H1 (cell line): ENCODE measurements at regions not wholly inside any gene's neighbourhood (a gene's known extent, or its start where the extent isn't known, plus 50 kb on each side); places are given as distances from the start of the nearest gene placed in this dataset.

Experiments
- CTCF ChIA-PET: fragments of 300-600 bp; sonication (Branson Sonifier 250); formaldehyde crosslinking; loops from one replicate; lab custom pipeline; 2021; ENCODE audit not compliant: partially characterized antibody; lab: Charles Lee
- POLR2A ChIA-PET: fragments of 300-600 bp; sonication (Branson Sonifier 250); formaldehyde crosslinking; loops from one replicate; lab custom pipeline; 2021; ENCODE audit warnings: inconsistent platforms; ENCODE audit not compliant: partially characterized antibody; lab: Charles Lee
- DNase-seq, 2 experiments: peaks; one replicate each; pipeline versions ENCODE4 v3.0.0 to v3.0.0-alpha.2; 2010 to 2022; ENCODE audit warnings: low spot score in 2 of 2, low read depth in 1 of 2, mixed read lengths in 1 of 2
- FAIRE-seq: peaks from 2 replicates; lab custom pipeline; 2011; peaks lifted over from hg19 to GRCh38; lab: Jason Lieb, UNC
- H2AFZ ChIP-seq: 2 replicates; pipeline ENCODE4 v1.8.1; 2012; ENCODE audit warnings: low read length, inconsistent platforms
- H2AK5ac ChIP-seq: 2 replicates; pipeline ENCODE4 v1.6.1; 2013; ENCODE audit warnings: low read depth, low read length
- H2BK120ac ChIP-seq: replicated peaks from 2 replicates; pipeline ENCODE3; 2013; ENCODE audit warnings: low read depth, low read length, inconsistent platforms
- H2BK12ac ChIP-seq: 2 replicates; pipeline ENCODE4 v1.6.1; 2013; ENCODE audit warnings: low read depth, low read length
- H2BK15ac ChIP-seq: 2 replicates; pipeline ENCODE4 v1.6.1; 2013; ENCODE audit warnings: low read length
- H2BK20ac ChIP-seq: 2 replicates; pipeline ENCODE4 v1.6.1; 2013; ENCODE audit warnings: low read length
- H2BK5ac ChIP-seq: 2 replicates; pipeline ENCODE4 v1.6.1; 2013; ENCODE audit warnings: low read depth, low read length
- H3K14ac ChIP-seq: 2 replicates; pipeline ENCODE4 v1.6.1; 2013; ENCODE audit warnings: inconsistent platforms; ENCODE audit not compliant: insufficient read length
- H3K18ac ChIP-seq: 2 replicates; pipeline ENCODE4 v1.6.1; 2013; ENCODE audit warnings: low read length; ENCODE audit errors: extremely low read depth
- H3K23ac ChIP-seq: 2 replicates; pipeline ENCODE4 v1.6.1; 2013; ENCODE audit warnings: inconsistent platforms; ENCODE audit not compliant: insufficient read length
- H3K23me2 ChIP-seq: 2 replicates; pipeline ENCODE4 v1.6.1; 2013; ENCODE audit warnings: low read depth, low read length
- H3K27ac ChIP-seq: 2 replicates; pipeline ENCODE4 v1.6.1; 2011; ENCODE audit warnings: low read depth, low read length, inconsistent platforms
- H3K27me3 ChIP-seq, 4 experiments: replicated peaks in 1 of 4; 1 replicate in 1 of 4; 2 replicates in 3 of 4; pipeline versions ENCODE4 v1.6.1 to v1.8.1; 2011 to 2013; ENCODE audit warnings: low read length in 3 of 4, mild to moderate bottlenecking in 3 of 4, inconsistent platforms in 2 of 4, mixed read lengths in 2 of 4, moderate library complexity in 1 of 4; ENCODE audit not compliant: control insufficient read depth in 3 of 4, insufficient read depth in 3 of 4; ENCODE audit errors: extremely low read depth in 1 of 4
- H3K36me3 ChIP-seq, 4 experiments: 2 replicates each; pipeline versions ENCODE4 v1.6.1 to v1.8.1; 2011 to 2013; ENCODE audit warnings: mild to moderate bottlenecking in 4 of 4, low read length in 3 of 4, moderate library complexity in 2 of 4, control low read depth in 1 of 4, inconsistent platforms in 1 of 4; ENCODE audit not compliant: insufficient read depth in 4 of 4, control insufficient read depth in 2 of 4
- H3K4ac ChIP-seq: replicated peaks from 2 replicates; pipeline ENCODE3; 2013; ENCODE audit warnings: low read length, low read depth, mixed read lengths, inconsistent platforms; ENCODE audit not compliant: insufficient read length
- H3K4me1 ChIP-seq, 4 experiments: replicated peaks in 1 of 4; 1 replicate in 1 of 4; 2 replicates in 3 of 4; pipeline versions ENCODE4 v1.6.1 to v1.8.1; 2011 to 2013; ENCODE audit warnings: low read length in 3 of 4, inconsistent platforms in 2 of 4, mixed read lengths in 1 of 4; ENCODE audit not compliant: insufficient read depth in 4 of 4, control insufficient read depth in 3 of 4
- H3K4me2 ChIP-seq, 2 experiments: 2 replicates each; pipeline versions ENCODE4 v1.6.1 to v1.8.1; 2011 to 2013; ENCODE audit warnings: low read depth in 2 of 2, low read length in 2 of 2, control low read depth in 1 of 2, inconsistent platforms in 1 of 2, mild to moderate bottlenecking in 1 of 2; ENCODE audit not compliant: insufficient read depth in 1 of 2
- H3K4me3 ChIP-seq, 4 experiments: fragments of 200-600, 300-600 bp in 1 of 4; sonication (generic), shearing (Covaris generic), sonication (Bioruptor Twin) in 1 of 4; 2 replicates each; pipeline versions ENCODE4 v1.5.1 to v1.8.1; 2011 to 2016; ENCODE audit warnings: low read length in 4 of 4, low read depth in 3 of 4, control low read depth in 2 of 4, inconsistent platforms in 2 of 4, mild to moderate bottlenecking in 2 of 4, mixed read lengths in 1 of 4, moderate library complexity in 1 of 4; ENCODE audit not compliant: insufficient read depth in 2 of 4; ENCODE audit errors: extremely low read depth in 1 of 4
- H3K56ac ChIP-seq: replicated peaks from 2 replicates; pipeline ENCODE3; 2013; ENCODE audit warnings: low read depth, mild to moderate bottlenecking, mixed read lengths, low read length, inconsistent platforms; ENCODE audit not compliant: insufficient read length
- H3K79me1 ChIP-seq: 2 replicates; pipeline ENCODE4 v1.6.1; 2013; ENCODE audit warnings: low read depth, low read length, control low read depth
- H3K79me2 ChIP-seq, 2 experiments: 2 replicates each; pipeline versions ENCODE4 v1.6.1 to v1.8.1; 2012 to 2013; ENCODE audit warnings: low read length in 2 of 2, mild to moderate bottlenecking in 2 of 2, inconsistent platforms in 1 of 2; ENCODE audit not compliant: insufficient read depth in 2 of 2, control insufficient read depth in 1 of 2
- H3K9ac ChIP-seq, 4 experiments: replicated peaks in 1 of 4; 1 replicate in 1 of 4; 2 replicates in 3 of 4; pipeline versions ENCODE4 v1.6.1 to v1.8.1; 2011 to 2013; ENCODE audit warnings: low read depth in 3 of 4, low read length in 3 of 4, control low read depth in 2 of 4, mild to moderate bottlenecking in 2 of 4, moderate library complexity in 2 of 4, inconsistent platforms in 1 of 4; ENCODE audit errors: extremely low read depth in 1 of 4
- H3K9me3 ChIP-seq, 2 experiments: 2 replicates each; pipeline versions ENCODE4 v1.6.1 to v1.8.1; 2012 to 2013; ENCODE audit warnings: mild to moderate bottlenecking in 2 of 2, moderate library complexity in 2 of 2, control low read depth in 1 of 2, inconsistent platforms in 1 of 2, low read depth in 1 of 2, low read length in 1 of 2, mixed read lengths in 1 of 2; ENCODE audit not compliant: insufficient read depth in 2 of 2
- H4K20me1 ChIP-seq, 2 experiments: replicated peaks in 1 of 2; 2 replicates each; pipeline versions ENCODE3 to v1.8.1; 2011 to 2013; ENCODE audit warnings: inconsistent platforms in 2 of 2, low read length in 2 of 2, mild to moderate bottlenecking in 1 of 2; ENCODE audit not compliant: insufficient read depth in 2 of 2, control insufficient read depth in 1 of 2
- H4K5ac ChIP-seq: 2 replicates; pipeline ENCODE4 v1.6.1; 2013; ENCODE audit warnings: low read length, low read depth, mixed read lengths, inconsistent platforms; ENCODE audit not compliant: insufficient read length
- H4K8ac ChIP-seq: 2 replicates; pipeline ENCODE4 v1.8.0; 2013; ENCODE audit warnings: mild to moderate bottlenecking, moderate library complexity, low read length, inconsistent platforms; ENCODE audit not compliant: insufficient read depth; ENCODE audit errors: extremely low read depth
- H4K91ac ChIP-seq: replicated peaks from 2 replicates; pipeline ENCODE3; 2013; ENCODE audit warnings: low read length, mixed read lengths, inconsistent platforms; ENCODE audit not compliant: insufficient read length
- ATF3 ChIP-seq: IDR thresholded peaks from 2 replicates; pipeline ENCODE4 v1.6.1; 2011; ENCODE audit warnings: low read depth, mild to moderate bottlenecking, low read length; ENCODE audit not compliant: insufficient read depth
- CHD2 ChIP-seq: IDR thresholded peaks from 2 replicates; pipeline ENCODE4 v1.6.1; 2012; ENCODE audit warnings: low read length, improper control_type of control experiment
- EP300 ChIP-seq, 2 experiments: IDR thresholded peaks; 1 replicate in 1 of 2; 2 replicates in 1 of 2; pipeline ENCODE4 v1.6.1; 2011 to 2012; ENCODE audit warnings: low read depth in 2 of 2, low read length in 2 of 2, mild to moderate bottlenecking in 2 of 2, borderline replicate concordance in 1 of 2, inconsistent platforms in 1 of 2, moderate library complexity in 1 of 2
- HDAC2 ChIP-seq, 2 experiments: fragments of 300-600 bp in 1 of 2; sonication (generic) in 1 of 2; IDR thresholded peaks; 2 replicates each; pipeline ENCODE4 v1.6.1; 2011 to 2012; ENCODE audit warnings: low read depth in 2 of 2, low read length in 2 of 2, mild to moderate bottlenecking in 2 of 2, moderate library complexity in 2 of 2, borderline replicate concordance in 1 of 2, inconsistent platforms in 1 of 2
- JUND ChIP-seq: IDR thresholded peaks from 2 replicates; pipeline ENCODE4 v1.6.1; 2011; ENCODE audit warnings: mild to moderate bottlenecking, improper control_type of control experiment, low read length
- MAFK ChIP-seq: IDR thresholded peaks from 2 replicates; pipeline ENCODE4 v1.6.1; 2012; ENCODE audit warnings: low read depth, mild to moderate bottlenecking, improper control_type of control experiment, low read length
- PHF8 ChIP-seq: fragments of 200-600 bp; sonication (generic); conservative IDR thresholded peaks from 2 replicates; pipeline ENCODE4 v1.7.1; 2012; ENCODE audit warnings: low read depth, mild to moderate bottlenecking, inconsistent platforms, low read length, moderate library complexity
- POLR2A ChIP-seq, 2 experiments: IDR thresholded peaks; 1 replicate in 1 of 2; 2 replicates in 1 of 2; pipeline ENCODE4 v1.6.1; 2011; ENCODE audit warnings: low read depth in 2 of 2, low read length in 2 of 2, mild to moderate bottlenecking in 2 of 2; ENCODE audit errors: control extremely low read depth in 1 of 2
- SIRT6 ChIP-seq: IDR thresholded peaks from one replicate; pipeline ENCODE4 v1.7.1; 2012; ENCODE audit warnings: low read length, inconsistent platforms
- SP4 ChIP-seq: IDR thresholded peaks from 2 replicates; pipeline ENCODE4 v1.6.1; 2012; ENCODE audit warnings: low read length, inconsistent platforms
- YY1 ChIP-seq: IDR thresholded peaks from 2 replicates; pipeline ENCODE4 v1.6.1; 2011; ENCODE audit warnings: low read depth, mild to moderate bottlenecking, low read length
- WGBS, 2 experiments: shearing (Covaris generic) in 1 of 2; methylation state at CpG; one replicate each; pipeline versions ENCODE4 v1.1.6 to v1.1.7; 2013 to 2015; ENCODE audit warnings: low lambda C conversion rate in 2 of 2, mixed read lengths in 2 of 2, inconsistent platforms in 1 of 2, low coverage in 1 of 2, missing lambda C conversion rate in 1 of 2; ENCODE audit not compliant: insufficient replicate concordance in 2 of 2, insufficient coverage in 1 of 2, insufficient read length in 1 of 2; ENCODE audit errors: extremely low coverage in 1 of 2, missing lambda C conversion rate in 1 of 2; 5-methylcytosine and 5-hydroxymethylcytosine counted together
- TF ChIP-seq, protein P1 (sequence below): IDR thresholded peaks from 2 replicates; pipeline ENCODE4 v1.6.1; 2012; ENCODE audit warnings: inconsistent platforms

GRCh38 chr3:135650309-135650708 lies 315.2 kb upstream of the PPP2R3A start:
- Histone ChIP-seq H2BK12ac (no peak overlapping the region), H2AK5ac (no peak overlapping the region), H4K91ac (no peak overlapping the region), H2BK20ac (no peak overlapping the region), H3K36me3 (no peaks in the 10 kb centered on the region), H3K27ac (no peak overlapping the region), H3K14ac (no peak overlapping the region), H3K23ac (no peak overlapping the region), H3K79me1 (no peaks in the 10 kb centered on the region), H3K18ac (no peak overlapping the region), H3K4me1 (peaks cover 0 to 4% (median 0%) of the 10 kb centered on the region in 4 experiments; a peak in 1 of 7 replicates), H3K9me3 (no peaks in the 10 kb centered on the region; a peak in 2 of 4 replicates), H2BK120ac (no peak overlapping the region), H3K4me3 (no peak overlapping the region), H3K23me2 (no peaks in the 10 kb centered on the region), H4K8ac (no peak overlapping the region), H2BK5ac (no peak overlapping the region), H3K79me2 (no peaks in the 10 kb centered on the region), H4K5ac (no peak overlapping the region), H3K56ac (no peak overlapping the region), H3K4ac (no peak overlapping the region), H3K9ac (no peak overlapping the region), H2AFZ (no peak overlapping the region), H3K27me3 (no peaks in the 10 kb centered on the region), H2BK15ac (no peak overlapping the region), H3K4me2 (no peak overlapping the region), H4K20me1 (no peaks in the 10 kb centered on the region)
- DNase-seq (no peak), FAIRE-seq (no peak)
- ChIA-PET CTCF (interaction anchor here (0.7 kb wide), 1 partner anchor 43 kb away, joined by 5 read pairs; no protein-coding TSS in a partner anchor), POLR2A (no interaction called here)
- 93% methylated on average over 1 of the region's 1 CpG; no CpG with 5 or more reads in 1 of the 2 experiments for WGBS, 2 experiments
- TF ChIP-seq PHF8, result no peak
- no peak for TF ChIP-seq SP4
- no peak for TF ChIP-seq SIRT6
- no peak for TF ChIP-seq MAFK
- no peak for TF ChIP-seq POLR2A (IDR thresholded peaks at IDR 0.05; ENCODE audit: control extremely low read depth in 1 of 2, low read depth in 2 of 2, low read length in 2 of 2)
- no peak for TF ChIP-seq JUND
- TF ChIP-seq ATF3, result no peak
- TF ChIP-seq YY1, result no peak
- TF ChIP-seq, protein P1, sequence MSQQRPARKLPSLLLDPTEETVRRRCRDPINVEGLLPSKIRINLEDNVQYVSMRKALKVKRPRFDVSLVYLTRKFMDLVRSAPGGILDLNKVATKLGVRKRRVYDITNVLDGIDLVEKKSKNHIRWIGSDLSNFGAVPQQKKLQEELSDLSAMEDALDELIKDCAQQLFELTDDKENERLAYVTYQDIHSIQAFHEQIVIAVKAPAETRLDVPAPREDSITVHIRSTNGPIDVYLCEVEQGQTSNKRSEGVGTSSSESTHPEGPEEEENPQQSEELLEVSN, result no peak
- TF ChIP-seq CHD2, result no peak
- no peak for TF ChIP-seq EP300 (IDR thresholded peaks at IDR 0.05; ENCODE audit: borderline replicate concordance in 1 of 2, low read depth in 2 of 2, low read length in 2 of 2)
- TF ChIP-seq HDAC2 (IDR thresholded peaks at IDR 0.05; ENCODE audit: borderline replicate concordance in 1 of 2, low read depth in 2 of 2, low read length in 2 of 2), result no peak
